NK-92 treated with Interleukin-12 subunit alpha and Interleukin-12 subunit beta, amount 100 ng/mL, for 24 hours (cell line): ENCODE measurements at regions not wholly inside any gene's neighbourhood (a gene's known extent, or its start where the extent isn't known, plus 50 kb on each side); places are given as distances from the start of the nearest gene placed in this dataset.

Experiments used
- DNase-seq: peaks from one replicate; lab custom pipeline; 2025; lab: John Stamatoyannopoulos, UW

DNA sequence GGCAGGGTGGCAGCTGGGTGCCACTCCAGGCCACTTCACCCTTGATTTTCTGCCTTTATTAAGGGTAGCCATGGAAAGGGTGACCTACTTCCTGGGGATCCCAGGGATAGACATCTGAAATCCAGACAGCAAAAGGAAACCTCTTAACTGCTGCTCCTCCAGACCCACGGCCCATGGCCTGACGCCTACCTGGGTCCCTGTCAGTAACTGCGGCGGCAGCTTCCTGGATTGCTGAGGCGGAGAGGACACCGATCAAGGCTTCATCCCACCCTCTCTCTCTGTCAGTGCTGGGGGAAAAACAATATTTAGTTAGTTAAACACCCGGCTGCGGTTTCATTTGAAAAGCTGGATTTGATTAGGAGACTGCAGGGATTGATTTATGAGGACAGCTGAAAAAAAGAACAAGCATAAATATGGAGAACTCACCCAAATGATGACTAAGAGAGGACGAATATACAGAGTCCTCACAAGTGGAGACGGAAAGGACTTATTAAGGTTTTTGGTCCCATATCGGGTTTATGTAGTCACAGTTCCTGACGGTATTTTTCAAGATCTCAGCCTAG lies 158.7 kb upstream of the KLF4 start:
- no peak for DNase-seq

DNA sequence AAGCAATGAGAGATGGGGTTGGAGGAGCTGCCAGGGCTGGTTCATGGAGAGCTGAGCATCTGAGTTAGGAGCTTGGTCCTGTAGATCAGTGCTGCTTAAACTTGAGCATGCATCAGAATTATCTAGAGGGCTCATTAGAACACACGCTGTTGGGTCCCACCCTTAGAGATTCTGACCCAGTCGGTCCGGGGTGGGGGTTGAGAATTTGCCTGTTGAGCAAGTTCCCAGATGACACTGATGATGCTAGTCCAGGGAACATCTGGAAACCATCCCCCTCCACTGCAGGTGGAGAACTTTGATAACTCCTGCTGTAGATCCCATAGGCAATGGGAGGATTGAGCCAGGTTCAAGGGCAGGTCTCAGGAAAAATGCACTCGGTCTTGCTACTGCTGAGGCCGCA lies 158.0 kb upstream of the KLF4 start:
- no peak for DNase-seq

DNA sequence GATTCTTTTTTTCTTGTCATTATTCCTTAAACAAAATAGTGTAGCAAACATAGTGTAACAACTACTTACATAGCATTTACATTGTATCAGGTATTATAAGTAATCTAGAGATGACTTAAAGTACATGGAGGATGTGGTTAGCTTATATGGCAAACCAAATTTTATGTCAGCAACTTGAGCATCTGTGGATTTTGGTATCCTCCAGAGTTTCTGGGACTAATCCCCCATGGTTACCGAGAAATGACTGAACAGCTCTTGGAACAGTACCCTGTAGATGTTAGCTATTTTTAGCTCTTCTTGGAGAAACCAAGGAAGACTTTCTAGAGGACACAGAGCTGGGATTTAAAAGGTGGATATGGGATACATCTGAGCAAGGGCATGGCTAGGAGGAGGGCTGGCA lies 157.6 kb upstream of the KLF4 start:
- DNase-seq: no peak

DNA sequence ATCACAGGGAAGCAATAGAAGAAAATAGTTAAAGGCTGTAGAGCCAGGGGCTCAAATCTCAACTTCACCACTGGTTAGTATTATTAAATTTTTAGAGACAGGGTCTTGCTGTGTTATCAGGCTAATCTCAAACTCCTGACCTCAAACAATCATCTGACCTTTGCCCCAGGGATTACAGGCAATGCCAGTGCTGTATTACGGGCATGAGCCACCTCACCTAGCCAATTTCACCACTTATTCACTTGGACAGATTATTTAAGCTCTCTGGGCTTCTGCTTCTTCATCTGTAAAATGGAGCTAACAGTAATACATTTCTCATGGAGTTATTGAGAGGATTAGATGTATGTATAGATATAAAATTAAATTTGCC lies 155.9 kb upstream of the KLF4 start:
- DNase-seq: no peak

DNA sequence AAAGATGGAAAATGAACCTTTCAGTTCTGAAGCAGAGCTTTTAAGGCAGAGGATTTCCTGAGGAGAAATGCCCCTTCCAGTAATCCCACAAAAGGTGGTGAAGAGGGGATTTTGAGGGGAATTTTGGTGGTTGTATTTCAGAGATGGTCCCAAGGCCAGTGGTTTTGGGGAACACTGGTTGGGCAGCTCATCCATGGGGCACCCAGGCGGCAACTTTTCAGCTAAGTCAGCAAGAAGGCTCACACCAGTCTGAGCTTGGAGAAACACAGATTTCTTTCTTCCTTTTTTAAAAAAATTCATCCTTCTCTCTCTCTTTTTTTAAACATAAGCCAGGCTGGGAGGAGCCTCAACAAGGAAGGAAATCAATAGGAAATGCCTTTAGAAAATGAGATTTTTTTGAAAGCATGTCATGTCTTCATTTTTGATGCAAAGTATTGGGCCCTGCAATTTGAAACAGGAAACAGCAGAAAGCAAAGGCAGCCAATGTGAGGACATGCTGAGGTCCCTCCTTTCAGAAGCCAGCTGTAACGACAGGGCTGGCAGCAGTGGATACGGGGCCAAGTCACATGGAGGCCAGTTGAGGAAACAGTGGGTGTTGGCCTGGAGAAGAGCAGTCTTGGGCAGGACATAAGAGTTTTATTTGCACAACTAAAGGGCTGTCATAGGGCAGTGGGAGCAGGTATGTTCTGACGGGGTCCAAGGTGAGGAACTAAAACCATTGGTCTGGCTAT lies 155.3 kb upstream of the KLF4 start:
- no peak for DNase-seq

DNA sequence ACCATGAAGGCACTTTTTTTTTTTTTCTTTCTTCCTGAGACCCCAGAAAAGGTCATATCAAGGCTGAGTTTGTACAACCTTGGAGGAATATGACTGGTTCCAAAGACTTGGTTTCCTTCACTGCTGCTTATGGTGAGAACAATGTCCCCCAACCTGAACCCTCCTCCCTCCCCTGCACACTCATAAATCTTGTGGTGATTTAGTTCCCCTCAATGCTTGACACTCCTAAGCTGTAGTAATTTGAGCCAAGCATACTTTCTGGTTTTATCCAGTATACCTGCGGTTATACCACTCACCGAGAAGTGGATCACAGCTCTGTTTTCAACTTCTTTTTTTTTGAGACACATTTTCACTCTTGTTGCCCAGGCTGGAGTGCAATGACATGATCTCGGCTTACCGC lies 149.9 kb upstream of the KLF4 start:
- DNase-seq: no peak

DNA sequence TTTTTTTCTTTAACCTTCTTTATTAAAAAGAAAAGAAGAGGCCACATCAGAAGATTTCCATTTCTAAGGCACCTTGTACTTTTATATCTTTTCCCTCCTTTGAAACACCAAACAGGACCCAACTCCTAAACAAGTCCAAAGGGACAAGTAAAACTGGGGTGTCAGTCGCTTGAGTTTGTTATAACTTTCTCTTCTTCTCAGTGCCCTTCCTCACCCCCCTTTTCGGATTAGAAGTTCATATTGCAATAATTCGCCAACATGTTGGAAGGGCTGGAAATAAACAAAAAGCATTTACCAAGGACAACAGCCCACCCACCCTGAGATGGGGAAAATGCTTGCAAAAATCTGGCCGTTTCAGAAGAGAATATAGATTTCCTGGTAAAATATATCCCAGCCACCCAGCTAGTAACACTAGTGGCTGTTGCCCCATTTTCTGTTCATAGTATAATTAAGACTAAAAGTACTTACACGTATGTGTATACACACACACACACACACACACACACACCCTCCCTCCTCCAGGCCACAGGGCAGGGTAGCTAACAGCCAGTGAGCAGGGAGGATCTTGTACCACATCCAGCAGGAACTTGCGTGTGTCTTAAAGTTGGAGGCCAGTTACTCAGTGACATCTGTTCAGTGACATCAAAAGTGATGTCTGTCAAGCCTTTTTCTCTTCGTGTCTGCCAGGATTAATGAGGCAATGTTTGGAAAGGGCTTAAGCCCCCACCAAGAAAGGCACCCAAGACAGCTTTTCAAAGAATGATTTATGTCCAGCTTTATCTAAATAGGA lies 149.1 kb upstream of the KLF4 start:
- DNase-seq: no peak

DNA sequence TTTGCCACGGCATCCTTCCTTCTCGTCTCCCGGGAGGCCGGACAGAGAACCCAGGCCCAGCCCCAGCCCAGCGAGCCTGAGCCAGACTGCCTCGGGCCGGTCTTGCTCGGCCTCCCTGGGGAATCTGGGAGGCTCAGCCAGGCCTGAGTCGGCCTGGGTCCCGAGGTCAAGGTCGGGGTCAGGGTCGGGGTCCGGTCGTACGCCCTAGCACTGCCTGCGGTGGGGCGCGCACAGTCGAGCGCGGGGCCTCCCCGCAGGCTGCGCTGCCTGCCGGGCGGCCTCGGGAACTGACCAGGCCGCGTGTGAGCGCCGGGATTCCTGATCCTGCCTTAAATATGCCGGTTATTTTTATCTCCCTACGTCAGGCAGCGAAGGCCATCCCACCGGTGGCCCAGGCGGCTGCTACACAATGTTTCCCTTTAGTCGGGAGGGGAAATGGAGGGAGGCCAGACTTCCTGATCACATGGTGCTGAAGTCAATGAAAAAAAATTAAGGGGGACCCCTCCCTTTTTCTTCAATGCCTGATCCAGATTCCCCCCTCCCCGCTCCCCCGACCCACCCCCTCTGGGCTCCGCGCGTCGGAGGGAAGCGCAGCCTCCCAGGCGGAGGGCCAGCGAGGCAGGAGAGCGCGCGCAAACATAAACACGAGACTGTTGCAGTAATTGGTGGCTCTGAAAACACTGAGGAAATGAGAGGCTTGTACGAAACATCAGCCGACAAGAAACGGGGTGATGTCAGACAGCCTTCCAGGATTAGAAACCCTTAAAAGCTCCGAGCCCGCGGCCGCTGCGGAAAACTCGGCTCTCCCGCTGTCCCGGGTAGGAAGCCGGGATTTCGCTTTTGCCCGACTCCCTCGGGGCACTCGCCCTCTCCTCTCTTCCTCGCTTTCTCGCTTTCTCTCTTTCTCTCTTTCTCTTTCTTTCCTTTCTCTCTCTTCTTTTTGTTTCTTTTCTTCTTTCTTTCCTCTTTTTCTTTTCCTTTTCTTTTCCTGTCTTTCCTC lies 148.2 kb upstream of the KLF4 start:
- no peak for DNase-seq

DNA sequence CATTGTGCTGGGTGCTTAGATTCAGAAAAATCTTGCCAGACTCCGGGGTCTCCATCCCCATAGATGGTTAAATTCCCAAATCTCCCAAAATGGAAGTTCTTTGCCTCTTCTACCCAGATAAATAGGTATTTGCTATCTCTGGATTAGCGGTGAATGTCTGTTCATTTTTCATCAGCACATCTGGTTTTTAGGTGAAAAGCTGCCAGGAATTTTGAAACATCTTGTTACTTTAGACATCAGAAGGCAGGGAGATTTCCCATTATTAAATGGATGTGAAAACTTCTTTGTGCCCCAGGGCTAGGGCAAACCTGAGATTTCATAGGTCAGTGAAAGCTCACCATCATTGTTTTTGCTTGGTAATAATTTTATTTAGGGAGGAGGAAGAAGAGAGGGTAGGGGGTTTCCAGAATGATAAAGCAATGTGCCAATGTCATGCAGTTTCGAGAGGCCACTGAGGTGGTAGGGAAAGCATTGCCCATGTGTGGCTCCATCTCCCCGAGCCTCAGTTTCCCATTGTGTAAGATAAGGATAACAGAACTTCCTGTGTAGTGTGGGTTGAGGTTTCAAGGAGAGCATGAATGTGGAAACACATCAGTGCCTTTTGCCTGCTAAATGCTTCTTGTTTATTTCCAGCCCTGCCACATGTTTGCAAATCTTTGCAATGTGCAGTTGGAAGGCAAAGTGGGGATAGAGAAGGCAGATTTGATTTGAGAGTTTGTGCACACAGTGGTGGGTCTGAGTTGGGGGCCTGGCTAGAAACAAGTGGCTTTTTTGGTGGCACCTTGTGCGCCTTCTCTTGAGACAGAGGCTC lies 147.2 kb upstream of the KLF4 start:
- DNase-seq: no peak

DNA sequence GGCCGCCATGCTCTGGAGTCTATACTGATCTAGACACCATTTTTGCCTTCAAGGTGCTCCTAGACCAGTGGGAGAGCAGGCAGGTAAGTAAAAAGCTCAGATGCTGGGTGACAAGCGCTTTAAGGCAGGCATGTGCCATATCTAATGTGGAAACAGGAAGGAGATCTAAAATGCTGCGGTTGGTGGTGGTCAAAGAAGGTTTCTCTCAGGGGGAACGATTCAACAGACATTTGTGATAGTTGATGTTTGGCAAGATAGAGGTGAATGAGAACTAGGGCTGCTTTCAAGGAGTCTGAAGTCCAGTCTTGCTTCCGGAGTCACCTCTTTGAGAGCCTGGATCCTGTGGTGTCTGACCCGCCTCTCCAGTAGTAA lies 146.2 kb upstream of the KLF4 start:
- DNase-seq: no peak

DNA sequence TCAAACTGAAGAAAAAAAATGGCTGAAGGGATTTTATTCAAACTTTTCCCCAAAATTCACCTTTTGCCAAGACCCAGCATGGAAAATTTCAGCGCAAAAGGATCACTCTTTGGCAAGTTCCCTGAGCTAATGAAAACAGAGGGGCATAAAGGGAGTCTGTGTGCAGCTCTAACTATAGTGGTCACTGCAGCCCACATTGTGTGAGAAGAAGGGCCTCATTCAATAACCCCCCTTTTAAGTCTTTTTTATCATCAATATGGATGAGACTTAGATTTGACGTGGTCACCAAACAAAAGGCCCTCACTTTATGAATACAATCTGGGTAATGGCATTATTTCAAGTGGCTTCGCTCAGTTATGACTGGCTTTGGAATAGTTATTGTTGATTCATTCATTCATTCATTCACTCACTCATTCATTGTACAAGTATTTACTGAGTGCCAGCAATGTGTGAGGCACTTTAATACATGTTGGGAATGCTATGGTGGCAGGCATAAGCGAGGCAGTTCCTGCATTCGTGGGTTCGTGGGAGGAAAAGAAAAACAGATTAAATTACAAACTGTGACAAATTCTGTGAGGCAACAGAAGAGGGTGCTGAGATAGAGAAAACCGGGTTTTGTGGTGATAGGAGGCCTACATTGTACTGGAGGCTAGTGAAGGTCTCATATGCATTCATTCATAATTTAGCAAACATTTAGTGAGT lies 145.7 kb upstream of the KLF4 start:
- DNase-seq: no peak

DNA sequence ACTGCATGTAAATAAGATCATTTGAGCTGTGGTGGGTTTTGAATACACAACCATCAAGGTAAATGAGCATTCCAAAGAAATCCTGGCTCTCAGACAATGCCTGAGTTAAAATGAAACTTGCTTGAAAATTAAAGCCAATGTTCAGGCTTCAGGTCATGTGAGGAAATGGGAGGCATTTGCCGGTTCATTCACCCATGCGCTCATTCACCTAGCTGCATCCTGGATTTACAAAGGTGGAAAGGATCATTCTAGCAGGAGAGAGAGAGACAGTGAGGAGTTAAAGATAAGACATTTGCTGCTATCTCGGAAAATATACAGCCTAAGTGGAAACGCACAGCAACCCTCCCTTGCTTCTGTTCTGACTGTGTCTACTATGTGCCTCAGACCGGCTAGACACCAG lies 143.8 kb upstream of the KLF4 start:
- no peak for DNase-seq

DNA sequence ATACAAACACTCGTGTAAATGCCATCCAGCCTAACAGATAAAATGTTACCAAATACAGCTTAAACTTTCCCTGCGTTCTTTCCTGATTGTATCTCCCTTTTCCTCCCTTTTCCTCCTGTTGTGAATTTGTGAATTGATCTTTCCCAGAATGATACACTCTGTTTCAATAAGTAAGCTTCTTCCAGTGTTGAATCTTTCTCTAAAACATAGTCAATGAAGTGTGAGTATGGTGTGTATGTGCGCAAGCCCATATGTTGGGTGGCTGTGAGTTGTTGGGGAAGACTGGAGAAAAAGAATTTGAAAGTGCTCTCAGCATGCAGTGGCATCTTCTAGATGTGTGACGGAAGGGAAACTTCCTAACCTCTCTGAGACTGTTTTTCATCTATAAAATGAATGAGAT lies 143.1 kb upstream of the KLF4 start:
- DNase-seq: no peak

DNA sequence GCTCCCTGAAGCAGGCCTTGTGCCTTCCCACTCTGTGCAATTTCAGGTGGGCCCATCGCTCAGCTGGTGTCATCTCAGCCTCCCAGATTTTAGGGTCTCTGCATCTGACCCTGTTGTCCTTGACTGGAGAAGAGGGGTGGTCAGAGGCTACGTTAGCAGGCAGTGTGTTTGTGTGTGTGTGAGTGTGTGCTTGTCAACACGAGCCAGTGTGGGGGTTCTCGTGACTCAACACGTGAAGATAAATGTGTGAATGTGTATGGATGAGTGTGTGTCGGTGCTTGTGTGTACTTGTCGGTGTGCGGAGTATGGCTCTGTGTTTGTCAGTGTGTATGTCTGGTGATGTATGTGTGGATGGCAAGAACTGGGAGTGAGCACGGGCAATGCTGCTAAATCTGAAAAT lies 142.6 kb upstream of the KLF4 start:
- no peak for DNase-seq

DNA sequence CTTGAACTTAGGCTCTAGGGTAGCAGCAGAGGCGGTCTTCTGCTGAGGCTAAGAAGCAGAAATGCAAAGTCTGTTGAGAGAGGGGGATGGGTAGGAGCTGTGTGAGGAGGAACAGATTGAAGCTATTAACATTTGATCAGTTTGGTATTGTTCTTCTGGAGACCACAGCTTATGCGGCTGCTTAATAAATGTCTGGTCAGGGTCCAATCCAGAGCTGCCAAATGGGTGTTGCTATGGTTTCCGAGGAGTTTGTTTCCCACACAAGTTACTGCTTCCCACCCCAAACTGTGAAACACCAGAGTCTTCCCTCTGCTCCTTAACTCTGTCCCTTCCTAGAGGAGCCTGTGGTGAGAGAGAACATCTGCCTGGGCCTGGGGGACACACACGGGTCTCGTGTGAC lies 142.2 kb upstream of the KLF4 start:
- DNase-seq: no peak

DNA sequence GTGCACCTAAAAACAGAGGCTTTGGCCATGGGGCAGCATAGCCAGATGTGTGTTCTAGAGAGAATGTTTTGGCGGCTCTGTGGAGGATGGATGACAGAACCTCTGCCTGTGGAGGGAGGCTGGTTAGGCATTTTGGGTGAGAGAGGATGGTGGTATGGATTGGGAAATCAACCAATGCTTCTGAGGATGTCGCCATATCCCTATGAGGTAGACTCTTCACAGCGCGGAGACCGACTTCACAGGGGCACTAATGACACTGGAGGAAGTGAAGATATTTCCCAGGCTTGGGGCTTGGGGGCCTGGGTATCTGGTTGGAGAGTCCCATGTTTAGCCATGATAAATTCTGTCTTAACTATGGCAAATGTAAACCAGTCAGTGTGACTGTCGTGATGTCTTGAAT lies 140.6 kb upstream of the KLF4 start:
- DNase-seq: no peak

DNA sequence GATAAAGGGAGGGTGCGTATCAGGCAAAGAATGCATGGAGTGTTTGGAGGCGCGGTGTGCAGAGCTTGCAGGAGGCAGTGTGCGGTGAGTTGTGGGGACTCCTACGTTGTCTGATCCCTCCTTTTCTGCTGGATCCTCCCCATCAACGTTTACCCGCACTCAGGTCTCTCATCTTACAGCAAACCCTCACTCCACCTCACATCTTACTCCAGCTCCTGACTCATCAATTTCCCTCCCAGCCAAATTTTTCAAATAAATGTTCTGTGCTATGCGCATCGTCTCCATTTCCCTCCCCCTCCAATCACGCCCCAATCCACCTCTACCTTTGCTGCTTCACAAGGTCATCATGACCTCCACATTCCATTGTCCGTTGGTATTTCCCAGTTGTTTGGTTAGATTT lies 138.9 kb upstream of the KLF4 start:
- DNase-seq: no peak

DNA sequence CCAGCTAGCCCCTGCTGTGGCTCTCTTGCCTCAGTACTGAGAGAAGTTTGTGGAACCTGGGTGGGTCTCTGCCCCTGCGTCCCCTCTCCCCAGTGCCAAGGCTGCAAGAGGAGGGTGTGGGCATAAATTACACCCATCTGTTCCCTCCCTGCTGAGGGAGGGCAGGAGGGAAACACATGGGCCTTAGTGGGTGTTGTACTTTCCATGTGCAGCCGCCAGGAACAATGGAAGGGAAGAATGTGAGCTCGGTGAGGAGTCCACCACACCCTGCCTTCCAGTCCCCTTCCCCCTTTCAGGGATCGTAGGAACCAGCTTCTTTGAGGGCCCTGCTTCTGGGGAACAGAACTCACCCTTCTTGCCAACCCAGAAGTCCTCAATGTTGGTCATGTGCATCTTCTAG lies 138.2 kb upstream of the KLF4 start:
- DNase-seq: no peak

DNA sequence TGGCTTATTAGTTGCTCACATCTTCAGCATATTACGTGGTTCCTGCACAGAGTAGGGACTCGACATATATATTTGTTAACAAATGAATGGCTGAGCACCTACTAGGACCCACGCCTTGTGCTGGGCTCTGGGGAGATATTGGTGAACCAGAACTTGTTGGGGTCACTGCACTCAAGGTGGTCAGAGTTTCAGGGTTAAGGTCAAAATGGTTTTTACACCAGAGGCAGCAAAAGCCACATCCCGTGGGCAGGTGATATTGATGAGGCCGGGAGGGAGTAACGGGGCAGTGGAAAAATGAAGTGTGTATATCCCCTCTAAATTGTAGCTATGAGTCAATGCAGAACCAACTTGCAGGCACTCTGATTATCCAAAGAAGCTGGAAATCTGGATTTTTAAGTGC lies 136.5 kb upstream of the KLF4 start:
- DNase-seq: no peak

DNA sequence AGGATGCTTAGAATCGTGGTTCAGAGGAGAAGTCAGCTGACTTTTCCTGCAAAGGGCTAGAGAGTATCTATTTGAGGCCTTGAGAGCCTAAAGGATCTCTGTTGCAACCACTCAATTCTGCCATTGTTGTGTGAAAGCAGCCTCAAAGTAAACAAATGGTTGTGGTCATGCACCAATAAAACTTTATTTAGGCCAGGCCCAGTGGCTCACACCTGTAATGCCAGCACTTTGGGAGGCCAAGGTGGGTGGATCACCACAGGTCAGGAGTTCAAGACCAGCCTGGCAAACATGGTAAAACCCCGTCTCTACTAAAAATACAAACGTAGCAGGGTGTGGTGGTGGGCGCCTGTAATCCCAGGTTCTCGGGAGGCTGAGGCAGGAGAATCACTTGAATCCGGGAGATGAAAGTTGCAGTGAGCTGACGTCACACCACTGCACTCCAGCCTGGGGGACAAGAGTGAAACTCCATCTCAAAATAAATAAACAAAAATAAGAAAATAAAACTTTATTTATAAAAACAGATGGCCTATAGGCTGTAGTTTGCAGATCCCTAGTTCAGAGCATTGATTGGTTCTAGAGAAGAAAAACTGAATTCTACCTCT lies 135.9 kb upstream of the KLF4 start:
- no peak for DNase-seq
